ENCODE measurements at regions not wholly inside any gene's neighbourhood (a gene's known extent, or its start where the extent isn't known, plus 50 kb on each side); places are given as distances from the start of the nearest gene placed in this dataset.

GRCh38 chr12:4206470-4206869, 67.1 kb upstream of the CCND2 start:
- CTCF ChIA-PET: no interaction called here
- WGBS, 2 experiments (ENCODE audit: extremely low coverage in 2 of 2, insufficient read length in 1 of 2): no CpG with 5 or more reads among the region's 9 CpGs

More at GRCh38 chr12:4206470-4206869, 67.1 kb upstream of the CCND2 start:
- Histone ChIP-seq H2BK15ac (ENCODE audit: low read depth, low read length) (no peak overlapping the region), H2BK120ac (ENCODE audit: low read depth, low read length) (no peak overlapping the region), H3K56ac (ENCODE audit: extremely low read depth, insufficient read depth, low read length) (no peak overlapping the region), H2AFZ (replicated peaks; ENCODE audit: low read length, poor library complexity) (no peak overlapping the region), H3K18ac (ENCODE audit: low read depth, low read length) (no peak overlapping the region), H3K4me2 (ENCODE audit: low read depth, low read length) (no peak overlapping the region), H3K23ac (ENCODE audit: low read depth, low read length) (no peak overlapping the region), H3K27ac (ENCODE audit: insufficient read depth, low read length) (no peak overlapping the region), H4K8ac (ENCODE audit: low read depth in 2 of 2, low read length in 2 of 2) (no peak overlapping the region), H4K5ac (ENCODE audit: low read depth, low read length) (no peak overlapping the region), H2BK5ac (ENCODE audit: low read depth, low read length, poor library complexity, severe bottlenecking) (no peak overlapping the region), H3K4me3 (ENCODE audit: insufficient read depth, low read depth, low read length) (no peak overlapping the region), H3K4me1 (ENCODE audit: control insufficient read depth, insufficient read depth, low read length) (no peaks in the 10 kb centered on the region), H4K20me1 (ENCODE audit: insufficient read depth, low read length) (no peaks in the 10 kb centered on the region), H3K27me3 (ENCODE audit: control insufficient read depth, insufficient read depth, low read length) (no peaks in the 10 kb centered on the region; the same call in 1 of the 2 replicates), H2BK20ac (ENCODE audit: low read depth, low read length) (no peak overlapping the region), H4K91ac (ENCODE audit: insufficient read depth, low read depth, low read length) (no peak overlapping the region), H3K4ac (ENCODE audit: low read depth, low read length) (no peak overlapping the region), H3K9ac (ENCODE audit: low read depth, low read length) (no peak overlapping the region), H3K14ac (replicated peaks; ENCODE audit: low read depth, low read length) (no peak overlapping the region), H3K9me1 (ENCODE audit: insufficient read depth, low read length) (no peaks in the 10 kb centered on the region), H3K9me3 (ENCODE audit: control insufficient read depth, insufficient read depth, low read length) (no peaks in the 10 kb centered on the region), H3K36me3 (ENCODE audit: control insufficient read depth, insufficient read depth, low read length) (no peaks in the 10 kb centered on the region), H2AK9ac (replicated peaks; ENCODE audit: low read depth, low read length, poor library complexity) (no peak overlapping the region), H3K79me1 (ENCODE audit: low read depth in 1 of 2, low read length in 2 of 2) (no peaks in the 10 kb centered on the region), H2AK5ac (ENCODE audit: low read depth, low read length) (no peak overlapping the region)
- in situ Hi-C loops (cut with MboI; ENCODE audit: low sequenced_read_pairs) (no loop called here), dilution Hi-C loops (cut with HindIII; ENCODE audit: low sequenced_read_pairs, unreplicated experiment) (no loop called here), intact Hi-C loops (cut with micrococcal nuclease) (no loop called here)
- POLR2A ChIA-PET (ENCODE audit: unreplicated experiment): no interaction called here
- no peak for ATAC-seq (ENCODE audit: low read depth)
- TF ChIP-seq FOS (IDR thresholded peaks at IDR 0.05; ENCODE audit: low read depth, low read length) (no peak), NFE2L2 (IDR thresholded peaks at IDR 0.05; ENCODE audit: low read depth, low read length) (no peak), RCOR1 (IDR thresholded peaks at IDR 0.05; ENCODE audit: insufficient replicate concordance, low read length) (no peak), MXI1 (IDR thresholded peaks at IDR 0.05; ENCODE audit: borderline replicate concordance, low read depth, low read length) (no peak), POLR2A (IDR thresholded peaks at IDR 0.05; ENCODE audit: low read depth, low read length) (no peak), CTCF (conservative IDR thresholded peaks at IDR 0.05; ENCODE audit: low read depth, low read length) (no peak), SMC3 (IDR thresholded peaks at IDR 0.05; ENCODE audit: low read depth, low read length) (no peak), RAD21 (IDR thresholded peaks at IDR 0.05; ENCODE audit: low read length) (no peak), MAFK (IDR thresholded peaks at IDR 0.05; ENCODE audit: low read depth, low read length) (no peak), USF2 (IDR thresholded peaks at IDR 0.05; ENCODE audit: low read depth, low read length) (no peak), MAZ (IDR thresholded peaks at IDR 0.05; ENCODE audit: borderline replicate concordance, low read depth, low read length) (no peak), CEBPB (IDR thresholded peaks at IDR 0.05; ENCODE audit: low read depth, low read length) (no peak), RFX5 (IDR thresholded peaks at IDR 0.05; ENCODE audit: low read depth, low read length) (no peak)
- no TSS peak for BruUV-seq (replicated peaks)
- DNase-seq: no peak

Measured in IMR-90 (cell line).